GM04503 (cell line): ENCODE measurements at regions not wholly inside any gene's neighbourhood (a gene's known extent, or its start where the extent isn't known, plus 50 kb on each side); places are given as distances from the start of the nearest gene placed in this dataset.
"Not testable (repeated sequence)": the region's sequence is repeated elsewhere in the genome, so short reads cannot be mapped to it uniquely, and the experiment has no call there.

Source experiments
- DNase-seq: peaks from one replicate; pipeline ENCODE4 v3.0.0-alpha.2; 2012; ENCODE audit warnings: low read depth

GRCh38 chr7:84730864-84731263 is 456.0 kb downstream of the SEMA3D start:
- not testable (repeated sequence) for DNase-seq

- DNase-seq: peak; percentile 83
Observed at GRCh38 chr7:84729284-84729683, 457.6 kb downstream of the SEMA3D start.

GRCh38 chr7:84722734-84723133 is 464.1 kb downstream of the SEMA3D start:
- no peak for DNase-seq

- DNase-seq: peak; percentile 84
Observed at GRCh38 chr7:84722086-84722485, 464.8 kb downstream of the SEMA3D start.

GRCh38 chr7:84720456-84721097 is 466.3 kb downstream of the SEMA3D start:
- DNase-seq: no peak

- DNase-seq: no peak
Observed at GRCh38 chr7:84714765-84715164, 472.1 kb downstream of the SEMA3D start.

- no peak for DNase-seq
Observed at GRCh38 chr7:84712374-84713121, 474.3 kb downstream of the SEMA3D start.

- not testable (repeated sequence) for DNase-seq
Observed at GRCh38 chr7:84710538-84710937, 476.3 kb downstream of the SEMA3D start.

- DNase-seq: no peak
Observed at GRCh38 chr7:84705706-84706105, 481.1 kb downstream of the SEMA3D start.

- no peak for DNase-seq
Observed at GRCh38 chr7:84705079-84705478, 481.8 kb downstream of the SEMA3D start.

- no peak for DNase-seq
Observed at GRCh38 chr7:84704380-84704779, 482.5 kb downstream of the SEMA3D start.

- DNase-seq: peak; percentile 72
Observed at GRCh38 chr7:84701524-84702306, 485.1 kb downstream of the SEMA3D start.

- no peak for DNase-seq
Observed at GRCh38 chr7:84700563-84701370, 486.1 kb downstream of the SEMA3D start.

- peak; percentile 67 for DNase-seq
Observed at GRCh38 chr7:84697506-84697905, 489.4 kb downstream of the SEMA3D start.

- DNase-seq: no peak
Observed at GRCh38 chr7:84693483-84693882, 493.4 kb downstream of the SEMA3D start.

GRCh38 chr7:84688671-84689070 is 494.1 kb upstream of the SEMA3A start:
- peak; percentile 11 for DNase-seq

GRCh38 chr7:84686373-84686772 is 491.8 kb upstream of the SEMA3A start:
- no peak for DNase-seq

- no peak for DNase-seq
Observed at GRCh38 chr7:84684836-84685480, 490.4 kb upstream of the SEMA3A start.

- no peak for DNase-seq
Observed at GRCh38 chr7:84682543-84682942, 488.0 kb upstream of the SEMA3A start.

GRCh38 chr7:84678841-84679240 is 484.3 kb upstream of the SEMA3A start:
- DNase-seq: no peak

- peak; percentile 65 for DNase-seq
Observed at GRCh38 chr7:84677117-84677732, 482.6 kb upstream of the SEMA3A start.
